ENCODE measurements at regions not wholly inside any gene's neighbourhood (a gene's known extent, or its start where the extent isn't known, plus 50 kb on each side); places are given as distances from the start of the nearest gene placed in this dataset.

DNA sequence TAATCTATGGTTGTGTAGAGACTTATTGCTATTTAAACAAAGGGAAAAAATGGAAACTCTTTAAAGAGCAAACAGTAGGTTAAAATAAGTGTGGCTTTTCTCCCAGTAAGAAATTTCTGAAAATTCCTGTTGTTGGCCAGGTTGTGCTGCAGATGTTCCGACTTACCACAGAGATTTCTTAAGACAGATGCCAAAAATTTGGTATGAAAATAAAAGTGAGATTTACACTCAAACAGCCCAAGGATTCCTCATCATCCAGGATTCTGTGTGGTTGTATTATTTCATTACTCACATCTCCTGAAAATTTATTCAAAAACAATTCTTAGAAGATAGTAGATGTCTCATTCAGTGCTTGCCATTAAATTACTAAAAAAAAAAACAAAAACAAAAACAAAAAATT lies 296.7 kb upstream of the PTBP2 start:
- Histone ChIP-seq H3K4me3 (ENCODE audit: low read depth, low read length, poor library complexity, severe bottlenecking) (no peak overlapping the region), H3K36me3 (ENCODE audit: insufficient read depth, low read length) (no peaks in the 10 kb centered on the region), H3K4me2 (ENCODE audit: low read length) (no peak overlapping the region), H3K4me1 (ENCODE audit: insufficient read depth, low read length, poor library complexity, severe bottlenecking) (no peaks in the 10 kb centered on the region), H4K20me1 (ENCODE audit: insufficient read depth, low read length) (no peaks in the 10 kb centered on the region), H3K9me2 (ENCODE audit: insufficient read depth, low read length) (no peaks in the 10 kb centered on the region), H2AFZ (ENCODE audit: low read length) (no peak overlapping the region), H3K27ac (ENCODE audit: low read depth, low read length, poor library complexity, severe bottlenecking) (no peak overlapping the region), H3K9me3 (ENCODE audit: low read length) (no peaks in the 10 kb centered on the region), H3K79me2 (ENCODE audit: insufficient read depth, low read depth, low read length) (no peaks in the 10 kb centered on the region)
- ChIA-PET CTCF (ENCODE audit: unreplicated experiment) (no interaction called here), POLR2A (no interaction called here)
- no TSS peak for BruUV-seq (replicated peaks)
- no peak for TF ChIP-seq EZH2phosphoT487 (IDR thresholded peaks at IDR 0.05; ENCODE audit: borderline replicate concordance, low read depth, low read length)
- TF ChIP-seq, protein P1, sequence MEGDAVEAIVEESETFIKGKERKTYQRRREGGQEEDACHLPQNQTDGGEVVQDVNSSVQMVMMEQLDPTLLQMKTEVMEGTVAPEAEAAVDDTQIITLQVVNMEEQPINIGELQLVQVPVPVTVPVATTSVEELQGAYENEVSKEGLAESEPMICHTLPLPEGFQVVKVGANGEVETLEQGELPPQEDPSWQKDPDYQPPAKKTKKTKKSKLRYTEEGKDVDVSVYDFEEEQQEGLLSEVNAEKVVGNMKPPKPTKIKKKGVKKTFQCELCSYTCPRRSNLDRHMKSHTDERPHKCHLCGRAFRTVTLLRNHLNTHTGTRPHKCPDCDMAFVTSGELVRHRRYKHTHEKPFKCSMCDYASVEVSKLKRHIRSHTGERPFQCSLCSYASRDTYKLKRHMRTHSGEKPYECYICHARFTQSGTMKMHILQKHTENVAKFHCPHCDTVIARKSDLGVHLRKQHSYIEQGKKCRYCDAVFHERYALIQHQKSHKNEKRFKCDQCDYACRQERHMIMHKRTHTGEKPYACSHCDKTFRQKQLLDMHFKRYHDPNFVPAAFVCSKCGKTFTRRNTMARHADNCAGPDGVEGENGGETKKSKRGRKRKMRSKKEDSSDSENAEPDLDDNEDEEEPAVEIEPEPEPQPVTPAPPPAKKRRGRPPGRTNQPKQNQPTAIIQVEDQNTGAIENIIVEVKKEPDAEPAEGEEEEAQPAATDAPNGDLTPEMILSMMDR (conservative IDR thresholded peaks at IDR 0.05; ENCODE audit: low read length): no peak
- intact Hi-C loops (cut with micrococcal nuclease; ENCODE audit: unreplicated experiment): no loop called here
- DNase-seq (ENCODE audit: low spot score): no peak

DNA sequence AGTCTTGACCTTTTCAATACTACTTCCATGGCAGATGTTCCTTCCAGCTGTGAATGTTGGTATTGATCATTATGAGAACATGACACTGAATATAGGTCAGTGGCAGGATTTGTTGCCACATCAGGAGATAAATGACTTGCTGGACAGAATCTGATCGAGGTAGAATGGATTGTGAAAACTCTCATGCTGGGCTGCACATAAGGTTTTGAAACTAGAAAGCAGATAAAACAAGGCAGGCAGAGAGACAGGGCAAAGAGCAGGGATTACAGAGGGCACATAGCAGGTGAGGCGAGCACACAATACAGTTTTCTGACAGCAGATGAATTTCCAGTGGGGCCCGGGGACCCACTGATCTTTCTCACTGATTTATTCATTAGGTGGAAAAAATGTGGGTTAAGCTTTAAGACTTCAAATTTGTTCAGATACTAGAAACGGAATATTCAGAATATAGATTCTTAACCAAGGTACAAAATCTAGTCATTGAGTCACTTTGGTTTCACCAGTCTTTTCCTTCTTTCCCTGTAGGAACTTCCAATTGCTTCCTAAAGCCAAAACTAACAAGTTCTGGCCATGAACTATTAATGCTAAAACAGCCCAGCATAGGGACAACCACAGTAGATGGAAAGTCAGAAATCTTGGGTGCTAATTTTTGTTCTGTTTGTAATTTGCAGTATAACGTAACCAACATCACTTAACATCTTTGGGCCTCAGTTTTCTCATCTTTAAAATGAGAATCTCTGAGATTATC lies 296.0 kb upstream of the PTBP2 start:
- Histone ChIP-seq H3K9me3 (ENCODE audit: low read length) (no peaks in the 10 kb centered on the region), H3K4me3 (ENCODE audit: low read depth, low read length, poor library complexity, severe bottlenecking) (no peak overlapping the region), H3K79me2 (ENCODE audit: insufficient read depth, low read depth, low read length) (no peaks in the 10 kb centered on the region), H3K27ac (ENCODE audit: low read depth, low read length, poor library complexity, severe bottlenecking) (no peak overlapping the region), H2AFZ (ENCODE audit: low read length) (no peak overlapping the region), H3K9me2 (ENCODE audit: insufficient read depth, low read length) (no peaks in the 10 kb centered on the region), H3K36me3 (ENCODE audit: insufficient read depth, low read length) (no peaks in the 10 kb centered on the region), H4K20me1 (ENCODE audit: insufficient read depth, low read length) (no peaks in the 10 kb centered on the region), H3K4me1 (ENCODE audit: insufficient read depth, low read length, poor library complexity, severe bottlenecking) (no peaks in the 10 kb centered on the region), H3K4me2 (ENCODE audit: low read length) (no peak overlapping the region)
- intact Hi-C loops (cut with micrococcal nuclease; ENCODE audit: unreplicated experiment): no loop called here
- CTCF ChIA-PET (ENCODE audit: unreplicated experiment): no interaction called here
- DNase-seq (ENCODE audit: low spot score): no peak
- BruUV-seq (replicated peaks): no TSS peak
- TF ChIP-seq EZH2phosphoT487 (IDR thresholded peaks at IDR 0.05; ENCODE audit: borderline replicate concordance, low read depth, low read length): no peak
- TF ChIP-seq, protein P1 (conservative IDR thresholded peaks at IDR 0.05; ENCODE audit: low read length): no peak
- POLR2A ChIA-PET: no interaction called here

DNA sequence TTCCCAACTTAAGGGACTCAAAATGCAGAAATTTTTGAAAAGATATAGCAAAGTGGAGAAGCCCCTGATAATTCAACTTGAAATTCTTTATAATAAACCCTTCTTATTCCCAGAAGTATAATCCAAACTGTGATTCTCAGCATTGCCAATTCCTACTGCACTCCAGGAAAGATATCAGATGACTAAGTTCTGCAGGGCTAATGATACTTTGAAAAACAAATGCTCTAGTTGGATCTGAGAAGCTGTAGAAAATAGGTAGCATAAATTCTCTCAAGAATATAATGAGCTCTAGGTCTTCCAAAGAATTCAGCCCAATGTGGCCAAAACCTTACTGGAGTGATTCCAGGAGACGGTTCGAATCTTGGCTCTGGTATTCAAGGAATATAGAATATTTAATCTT lies 294.0 kb upstream of the PTBP2 start:
- intact Hi-C loops (cut with micrococcal nuclease; ENCODE audit: unreplicated experiment): no loop called here
- Histone ChIP-seq H3K4me3 (ENCODE audit: low read depth, low read length, poor library complexity, severe bottlenecking) (no peak overlapping the region), H3K27ac (ENCODE audit: low read depth, low read length, poor library complexity, severe bottlenecking) (no peak overlapping the region), H3K9me3 (ENCODE audit: low read length) (no peaks in the 10 kb centered on the region), H3K79me2 (ENCODE audit: insufficient read depth, low read depth, low read length) (no peaks in the 10 kb centered on the region), H3K9me2 (ENCODE audit: insufficient read depth, low read length) (no peaks in the 10 kb centered on the region), H3K4me1 (ENCODE audit: insufficient read depth, low read length, poor library complexity, severe bottlenecking) (no peaks in the 10 kb centered on the region), H3K36me3 (ENCODE audit: insufficient read depth, low read length) (no peaks in the 10 kb centered on the region), H4K20me1 (ENCODE audit: insufficient read depth, low read length) (no peaks in the 10 kb centered on the region), H3K4me2 (ENCODE audit: low read length) (no peak overlapping the region), H2AFZ (ENCODE audit: low read length) (no peak overlapping the region)
- no TSS peak for BruUV-seq (replicated peaks)
- TF ChIP-seq EZH2phosphoT487 (IDR thresholded peaks at IDR 0.05; ENCODE audit: borderline replicate concordance, low read depth, low read length): no peak
- no peak for DNase-seq (ENCODE audit: low spot score)
- CTCF ChIA-PET (ENCODE audit: unreplicated experiment): no interaction called here
- POLR2A ChIA-PET: interaction anchor here (0.7 kb wide), 2 partner anchors 121 to 1025 kb away, joined by 3 to 4 read pairs; no protein-coding TSS in a partner anchor

Data from OCI-LY7 (cell line).